Fibroblast of lung (primary cell): ENCODE measurements at regions not wholly inside any gene's neighbourhood (a gene's known extent, or its start where the extent isn't known, plus 50 kb on each side); places are given as distances from the start of the nearest gene placed in this dataset.

Source experiments
- DNase-seq, 2 donors: peaks; one replicate each; pipeline versions ENCODE4 v3.0.0 to v3.0.0-alpha.2; 2010; ENCODE audit warnings: low read depth in 2 of 2
- H2AFZ ChIP-seq: 2 replicates; pipeline ENCODE4 v1.5.1; 2012; ENCODE audit warnings: low read length, control low read depth, inconsistent platforms
- H3K27ac ChIP-seq: 2 replicates; pipeline ENCODE4 v1.5.1; 2011; ENCODE audit warnings: low read length, control low read depth; ENCODE audit not compliant: insufficient read depth
- H3K27me3 ChIP-seq: 2 replicates; pipeline ENCODE4 v1.5.1; 2011; ENCODE audit warnings: mild to moderate bottlenecking, low read length; ENCODE audit not compliant: control insufficient read depth, insufficient read depth
- H3K36me3 ChIP-seq: 2 replicates; pipeline ENCODE4 v1.5.1; 2011; ENCODE audit warnings: low read length; ENCODE audit not compliant: control insufficient read depth, insufficient read depth
- H3K4me1 ChIP-seq: 2 replicates; pipeline ENCODE4 v1.5.1; 2011; ENCODE audit warnings: low read length; ENCODE audit not compliant: control insufficient read depth, insufficient read depth; ENCODE audit errors: extremely low read depth
- H3K4me2 ChIP-seq: 2 replicates; pipeline ENCODE4 v1.5.1; 2011; ENCODE audit warnings: low read length, control low read depth; ENCODE audit not compliant: insufficient read depth; ENCODE audit errors: extremely low read depth
- H3K4me3 ChIP-seq, 4 experiments: fragments of 200-600 bp in 1 of 4; sonication (generic) in 1 of 4; replicated peaks in 1 of 4; 2 replicates each; pipeline ENCODE4 v1.5.1; 2011 to 2016; ENCODE audit warnings: low read length in 4 of 4, low read depth in 3 of 4, mild to moderate bottlenecking in 3 of 4, control low read depth in 2 of 4, inconsistent platforms in 1 of 4, mixed read lengths in 1 of 4; ENCODE audit not compliant: insufficient read depth in 1 of 4; ENCODE audit errors: control extremely low read depth in 1 of 4
- H3K79me2 ChIP-seq: 2 replicates; pipeline ENCODE4 v1.5.1; 2012; ENCODE audit warnings: mild to moderate bottlenecking, low read length, inconsistent platforms; ENCODE audit not compliant: control insufficient read depth, insufficient read depth
- H3K9ac ChIP-seq: 2 replicates; pipeline ENCODE4 v1.5.1; 2011; ENCODE audit warnings: mild to moderate bottlenecking, low read length, control low read depth; ENCODE audit not compliant: insufficient read depth
- H3K9me3 ChIP-seq: 2 replicates; pipeline ENCODE4 v1.5.1; 2012; ENCODE audit warnings: low read depth, low read length; ENCODE audit not compliant: control insufficient read depth, insufficient read depth
- H4K20me1 ChIP-seq: 2 replicates; pipeline ENCODE4 v1.5.1; 2011; ENCODE audit warnings: low read length; ENCODE audit not compliant: control insufficient read depth, insufficient read depth; ENCODE audit errors: extremely low read depth
- CTCF ChIP-seq, 2 donors: IDR thresholded peaks in 1 of 2; conservative IDR thresholded peaks in 1 of 2; 1 replicate in 1 of 2; 2 replicates in 1 of 2; pipeline ENCODE4 v1.5.1; 2011 to 2012; ENCODE audit warnings: low read length in 2 of 2, control low read depth in 1 of 2, inconsistent platforms in 1 of 2, low read depth in 1 of 2, mild to moderate bottlenecking in 1 of 2
- EZH2 ChIP-seq: IDR thresholded peaks from 2 replicates; pipeline ENCODE4 v1.5.1; 2012; ENCODE audit warnings: low read length, control low read depth, mild to moderate bottlenecking; ENCODE audit errors: missing control alignments

DNA sequence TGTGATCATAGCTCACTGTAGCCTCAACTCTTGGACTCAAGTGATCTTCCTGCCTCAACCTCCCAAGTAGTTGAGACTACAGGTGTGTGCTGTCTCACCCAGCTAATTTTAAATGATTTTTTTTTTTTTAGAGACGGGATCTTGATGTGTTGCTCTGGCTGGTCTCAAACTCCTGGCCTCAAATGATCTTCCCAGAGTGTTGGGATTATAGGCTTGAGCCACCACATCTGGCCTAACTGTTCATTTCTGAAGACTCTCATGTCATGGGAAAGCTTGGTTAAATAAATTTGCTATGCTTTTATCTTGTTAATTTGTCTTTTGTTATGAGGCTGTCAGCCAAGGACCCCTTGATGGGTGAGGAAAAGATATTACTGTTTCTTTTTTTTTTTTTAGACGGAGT, 134.0 kb downstream of the MIS18A start:
- no peaks in the 10 kb centered on the region for H3K9me3 ChIP-seq
- H3K4me3 ChIP-seq, result no peak overlapping the region
- no peak for DNase-seq
- no peaks in the 10 kb centered on the region for H3K79me2 ChIP-seq
- H3K27me3 ChIP-seq, result no peaks in the 10 kb centered on the region
- no peak overlapping the region for H3K4me2 ChIP-seq
- H3K9ac ChIP-seq, result no peak overlapping the region
- no peaks in the 10 kb centered on the region for H4K20me1 ChIP-seq
- H3K4me1 ChIP-seq, result no peaks in the 10 kb centered on the region
- no peak overlapping the region for H2AFZ ChIP-seq
- H3K27ac ChIP-seq, result no peak overlapping the region
- TF ChIP-seq CTCF (conservative IDR thresholded peaks at IDR 0.05 in 1 of 2, IDR thresholded peaks at IDR 0.05 in 1 of 2; ENCODE audit: low read depth in 1 of 2, low read length in 2 of 2) (no peak), EZH2 (no peak)
- H3K36me3 ChIP-seq, result no peaks in the 10 kb centered on the region

DNA sequence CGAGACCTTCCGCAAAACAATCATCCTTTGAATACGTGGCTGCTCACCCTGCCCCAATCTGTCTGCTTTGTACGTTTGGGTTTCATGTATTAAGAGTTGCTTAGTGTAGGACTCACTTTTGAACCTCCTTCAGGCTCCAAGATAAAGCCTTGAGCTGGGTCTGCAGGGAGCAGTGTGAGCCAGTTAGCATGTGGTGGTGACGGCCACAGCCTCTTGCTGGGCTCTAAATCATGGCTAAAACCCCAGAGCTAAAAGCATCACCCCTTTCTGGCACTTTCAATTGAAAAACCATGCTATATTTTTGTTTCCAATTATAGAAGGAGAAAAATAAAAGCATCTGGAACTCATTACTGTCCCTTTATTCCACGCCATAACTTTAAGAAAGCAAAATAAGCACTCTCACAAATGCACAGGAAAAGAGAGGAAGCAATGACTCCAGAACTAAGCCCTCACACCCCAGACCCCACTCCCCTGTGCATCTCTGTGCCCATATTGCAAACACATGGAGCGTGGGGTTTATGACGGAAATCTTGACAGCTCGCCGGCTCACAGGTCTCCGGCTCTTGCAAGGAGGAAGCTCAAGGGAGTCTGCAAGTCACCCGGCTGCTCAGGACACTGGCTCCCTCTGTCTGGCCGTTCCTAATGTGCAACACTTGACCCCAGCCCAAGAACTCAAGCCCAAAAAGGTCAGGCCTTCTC, 135.5 kb downstream of the MIS18A start:
- peak; percentile 9 to 16 for DNase-seq
- H3K79me2 ChIP-seq, result no peaks in the 10 kb centered on the region
- H3K36me3 ChIP-seq, result no peaks in the 10 kb centered on the region
- H3K9me3 ChIP-seq, result no peaks in the 10 kb centered on the region
- H3K4me2 ChIP-seq, result peak overlapping the region; percentile 3
- H3K27me3 ChIP-seq, result no peaks in the 10 kb centered on the region
- no peak overlapping the region for H2AFZ ChIP-seq
- H3K9ac ChIP-seq, result no peak overlapping the region
- H4K20me1 ChIP-seq, result no peaks in the 10 kb centered on the region
- H3K4me1 ChIP-seq, result no peaks in the 10 kb centered on the region
- H3K27ac ChIP-seq, result no peak overlapping the region
- no peak for TF ChIP-seq EZH2
- TF ChIP-seq CTCF (conservative IDR thresholded peaks at IDR 0.05 in 1 of 2, IDR thresholded peaks at IDR 0.05 in 1 of 2; ENCODE audit: low read depth in 1 of 2, low read length in 2 of 2), result peak in 1 of 2 donors; percentile 11
- no peak overlapping the region for H3K4me3 ChIP-seq

DNA sequence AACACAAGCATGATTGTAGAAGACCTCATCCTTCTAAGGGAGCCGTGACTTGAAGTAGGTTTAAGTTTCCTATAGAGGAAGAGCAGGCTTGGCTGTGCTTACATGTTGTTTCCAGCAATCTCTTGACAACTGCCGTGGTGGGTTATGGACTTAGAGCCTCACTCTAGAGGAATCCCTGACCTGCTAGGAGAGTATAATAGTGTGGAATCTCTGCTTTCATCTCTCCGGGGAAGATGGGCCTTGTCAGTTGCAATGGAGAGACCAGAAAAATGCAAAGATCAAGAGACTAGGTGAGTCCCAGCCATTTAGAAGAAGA, 137.6 kb downstream of the MIS18A start:
- Histone ChIP-seq H4K20me1 (no peaks in the 10 kb centered on the region), H3K27me3 (no peaks in the 10 kb centered on the region), H3K4me2 (no peak overlapping the region), H3K4me1 (peaks cover 2% of the 10 kb centered on the region), H3K79me2 (no peaks in the 10 kb centered on the region), H3K9me3 (no peaks in the 10 kb centered on the region), H3K36me3 (no peaks in the 10 kb centered on the region), H3K27ac (no peak overlapping the region), H2AFZ (no peak overlapping the region), H3K9ac (no peak overlapping the region), H3K4me3 (no peak overlapping the region)
- no peak for DNase-seq
- TF ChIP-seq CTCF (conservative IDR thresholded peaks at IDR 0.05 in 1 of 2, IDR thresholded peaks at IDR 0.05 in 1 of 2; ENCODE audit: low read depth in 1 of 2, low read length in 2 of 2) (no peak), EZH2 (no peak)
